ENCODE measurements at regions not wholly inside any gene's neighbourhood (a gene's known extent, or its start where the extent isn't known, plus 50 kb on each side); places are given as distances from the start of the nearest gene placed in this dataset.

- no peak overlapping the region for H3K4me3 ChIP-seq (ENCODE audit: control extremely low read depth in 1 of 5, extremely low read depth in 1 of 5, insufficient read depth in 1 of 5, low read depth in 2 of 5, low read length in 4 of 5)
- no peaks in the 10 kb centered on the region for H3K79me2 ChIP-seq (ENCODE audit: control insufficient read depth, insufficient read depth, low read length)
- no peak overlapping the region for H3K4me2 ChIP-seq (replicated peaks; ENCODE audit: low read depth, low read length, poor library complexity, severe bottlenecking)
- H3K36me3 ChIP-seq (replicated peaks in 1 of 2; ENCODE audit: control extremely low read depth in 1 of 2, control insufficient read depth in 1 of 2, extremely low read depth in 1 of 2, insufficient read depth in 2 of 2, low read length in 1 of 2): no peaks in the 10 kb centered on the region
- Mint-ChIP-seq H3K4me1 (no peaks in the 10 kb centered on the region), H3K27ac (no peak overlapping the region), H3K27me3 (peaks cover 16% of the 10 kb centered on the region), H3K4me3 (no peak overlapping the region), H3K9me3 (ENCODE audit: insufficient read depth) (no peaks in the 10 kb centered on the region)
- no peaks in the 10 kb centered on the region for H3K27me3 ChIP-seq (replicated peaks in 1 of 4; ENCODE audit: control extremely low read depth in 1 of 4, control insufficient read depth in 3 of 4, insufficient read depth in 4 of 4, low read length in 3 of 4)
- H3K27ac ChIP-seq (ENCODE audit: low read length in 2 of 2): no peak overlapping the region
- intact Hi-C loops (cut with micrococcal nuclease): no loop called here
- H3K4me1 ChIP-seq (ENCODE audit: control insufficient read depth in 2 of 2, insufficient read depth in 2 of 2, low read length in 2 of 2): no peaks in the 10 kb centered on the region
- TF ChIP-seq CTCF (IDR thresholded peaks at IDR 0.05): no peak
- no peak for TF ChIP-seq EZH2 (IDR thresholded peaks at IDR 0.05; ENCODE audit: borderline replicate concordance, insufficient read depth, low read depth, low read length, poor library complexity, severe bottlenecking)
- DNase-seq: no peak
- H3K9me3 ChIP-seq (ENCODE audit: control extremely low read depth in 1 of 3, control insufficient read depth in 2 of 3, insufficient read depth in 1 of 3, low read length in 2 of 3): no peaks in the 10 kb centered on the region
- ChIA-PET POLR2A (no interaction called here), CTCF (no interaction called here)
- H3K9ac ChIP-seq (ENCODE audit: low read length): no peak overlapping the region
- no peak for ATAC-seq (ENCODE audit: low read depth)
- no CpG with 5 or more reads among the region's 1 CpG for WGBS (ENCODE audit: insufficient coverage)
- H4K20me1 ChIP-seq (ENCODE audit: control insufficient read depth, insufficient read depth, low read length, poor library complexity, severe bottlenecking): no peaks in the 10 kb centered on the region
- H2AFZ ChIP-seq (ENCODE audit: insufficient read depth, low read depth, low read length, poor library complexity, severe bottlenecking): no peak overlapping the region
Measured at GRCh38 chr7:115533785-115534184, 496.8 kb downstream of the TFEC start.

- H3K4me3 Mint-ChIP-seq: no peak overlapping the region
- intact Hi-C loops (cut with micrococcal nuclease): no loop called here
- H3K9me3 Mint-ChIP-seq (ENCODE audit: insufficient read depth): no peaks in the 10 kb centered on the region
- Histone ChIP-seq H3K4me3 (ENCODE audit: control extremely low read depth in 1 of 5, extremely low read depth in 1 of 5, insufficient read depth in 1 of 5, low read depth in 2 of 5, low read length in 4 of 5) (no peak overlapping the region), H3K4me2 (replicated peaks; ENCODE audit: low read depth, low read length, poor library complexity, severe bottlenecking) (no peak overlapping the region), H3K4me1 (ENCODE audit: control insufficient read depth in 2 of 2, insufficient read depth in 2 of 2, low read length in 2 of 2) (no peaks in the 10 kb centered on the region), H2AFZ (ENCODE audit: insufficient read depth, low read depth, low read length, poor library complexity, severe bottlenecking) (no peak overlapping the region), H3K36me3 (replicated peaks in 1 of 2; ENCODE audit: control extremely low read depth in 1 of 2, control insufficient read depth in 1 of 2, extremely low read depth in 1 of 2, insufficient read depth in 2 of 2, low read length in 1 of 2) (no peaks in the 10 kb centered on the region), H3K9ac (ENCODE audit: low read length) (no peak overlapping the region), H3K27ac (ENCODE audit: low read length in 2 of 2) (no peak overlapping the region), H4K20me1 (ENCODE audit: control insufficient read depth, insufficient read depth, low read length, poor library complexity, severe bottlenecking) (no peaks in the 10 kb centered on the region), H3K79me2 (ENCODE audit: control insufficient read depth, insufficient read depth, low read length) (no peaks in the 10 kb centered on the region), H3K9me3 (ENCODE audit: control extremely low read depth in 1 of 3, control insufficient read depth in 2 of 3, insufficient read depth in 1 of 3, low read length in 2 of 3) (peaks cover 0 to 8% (median 3%) of the 10 kb centered on the region in 3 donors), H3K27me3 (replicated peaks in 1 of 4; ENCODE audit: control extremely low read depth in 1 of 4, control insufficient read depth in 3 of 4, insufficient read depth in 4 of 4, low read length in 3 of 4) (no peaks in the 10 kb centered on the region)
- WGBS (ENCODE audit: insufficient coverage): no CpG with 5 or more reads among the region's 3 CpGs
- H3K27ac Mint-ChIP-seq: no peak overlapping the region
- ATAC-seq (ENCODE audit: low read depth) (no peak), DNase-seq (no peak)
- H3K27me3 Mint-ChIP-seq: peaks cover 5% of the 10 kb centered on the region
- CTCF ChIA-PET: no interaction called here
- H3K4me1 Mint-ChIP-seq: no peaks in the 10 kb centered on the region
- TF ChIP-seq EZH2 (IDR thresholded peaks at IDR 0.05; ENCODE audit: borderline replicate concordance, insufficient read depth, low read depth, low read length, poor library complexity, severe bottlenecking) (no peak), CTCF (IDR thresholded peaks at IDR 0.05) (no peak)
- POLR2A ChIA-PET: no interaction called here
Measured at GRCh38 chr7:115526278-115526677, 504.3 kb downstream of the TFEC start.
